ENCODE measurements at regions not wholly inside any gene's neighbourhood (a gene's known extent, or its start where the extent isn't known, plus 50 kb on each side); places are given as distances from the start of the nearest gene placed in this dataset.

- no peak for TF ChIP-seq CTCF (IDR thresholded peaks at IDR 0.05; ENCODE audit: extremely low read depth, insufficient read depth, missing control alignments)
- in situ Hi-C loops (cut with MboI; ENCODE audit: low pct_unique_long_range_greater_than_20kb, low sequenced_read_pairs, unreplicated experiment), result no loop called here
- no peak for DNase-seq (ENCODE audit: low spot score)
These were observed 179.7 kb downstream of the ASMT start for GRCh38 chrX:1794586-1794985.

- DNase-seq (ENCODE audit: low spot score), result no peak
- TF ChIP-seq CTCF (IDR thresholded peaks at IDR 0.05; ENCODE audit: extremely low read depth, insufficient read depth, missing control alignments), result no peak
- in situ Hi-C loops (cut with MboI; ENCODE audit: low pct_unique_long_range_greater_than_20kb, low sequenced_read_pairs, unreplicated experiment), result no loop called here
These were observed 188.1 kb downstream of the ASMT start for GRCh38 chrX:1802912-1803311.

GRCh38 chrX:1803741-1804140 lies 188.9 kb downstream of the ASMT start:
- no peak for TF ChIP-seq CTCF (IDR thresholded peaks at IDR 0.05; ENCODE audit: extremely low read depth, insufficient read depth, missing control alignments)
- in situ Hi-C loops (cut with MboI; ENCODE audit: low pct_unique_long_range_greater_than_20kb, low sequenced_read_pairs, unreplicated experiment), result no loop called here
- no peak for DNase-seq (ENCODE audit: low spot score)

- in situ Hi-C loops (cut with MboI; ENCODE audit: low pct_unique_long_range_greater_than_20kb, low sequenced_read_pairs, unreplicated experiment), result no loop called here
- TF ChIP-seq CTCF (IDR thresholded peaks at IDR 0.05; ENCODE audit: extremely low read depth, insufficient read depth, missing control alignments), result no peak
- DNase-seq (ENCODE audit: low spot score), result no peak
These were observed 192.5 kb downstream of the ASMT start for GRCh38 chrX:1807301-1807731.

- no peak for TF ChIP-seq CTCF (IDR thresholded peaks at IDR 0.05; ENCODE audit: extremely low read depth, insufficient read depth, missing control alignments)
- in situ Hi-C loops (cut with MboI; ENCODE audit: low pct_unique_long_range_greater_than_20kb, low sequenced_read_pairs, unreplicated experiment), result no loop called here
- no peak for DNase-seq (ENCODE audit: low spot score)
These were observed 194.7 kb downstream of the ASMT start for GRCh38 chrX:1809581-1809980.

GRCh38 chrX:1813809-1814208 lies 198.9 kb downstream of the ASMT start:
- in situ Hi-C loops (cut with MboI; ENCODE audit: low pct_unique_long_range_greater_than_20kb, low sequenced_read_pairs, unreplicated experiment), result no loop called here
- no peak for TF ChIP-seq CTCF (IDR thresholded peaks at IDR 0.05; ENCODE audit: extremely low read depth, insufficient read depth, missing control alignments)
- no peak for DNase-seq (ENCODE audit: low spot score)

Measured in GM13977 (cell line).